ENCODE measurements at regions not wholly inside any gene's neighbourhood (a gene's known extent, or its start where the extent isn't known, plus 50 kb on each side); places are given as distances from the start of the nearest gene placed in this dataset.

DNA sequence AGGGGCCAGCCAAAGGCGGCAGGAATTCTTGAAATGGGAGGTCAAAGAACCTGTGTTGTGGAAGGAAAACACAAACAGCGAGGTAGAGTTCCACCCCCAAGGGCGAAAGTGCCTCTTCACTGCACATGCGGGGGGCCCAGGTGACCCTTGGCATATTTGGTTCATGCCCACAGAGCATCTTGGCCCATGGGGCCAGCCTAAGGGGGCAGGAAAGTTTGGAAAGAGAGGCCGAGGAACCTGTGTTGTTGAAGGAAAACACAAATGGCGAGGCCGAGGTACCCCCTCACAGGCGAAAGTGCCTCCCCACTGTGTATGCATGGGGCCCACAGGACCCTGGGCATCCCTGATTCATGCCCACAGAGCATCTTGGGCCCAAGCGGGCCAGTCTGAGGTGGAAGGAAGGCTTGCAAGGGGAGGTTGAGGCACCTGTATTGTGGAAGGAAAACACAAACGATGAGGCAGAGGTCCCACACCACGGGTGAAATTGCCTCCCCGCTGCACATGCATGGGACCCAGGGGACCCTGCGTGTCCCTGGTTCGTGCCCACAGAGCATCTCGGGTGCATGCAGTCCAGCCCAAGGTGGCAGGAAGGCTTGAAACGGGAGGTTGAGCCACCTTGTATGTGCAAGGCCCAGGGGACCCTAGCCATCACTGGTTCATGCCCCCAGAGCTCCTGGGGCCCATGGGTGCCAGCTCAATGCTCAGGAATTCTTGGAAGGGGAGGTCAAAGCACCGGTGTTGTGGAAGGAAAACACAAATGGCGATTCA lies 384.1 kb downstream of the ALG10 start:
- TF ChIP-seq ZNF274 (IDR thresholded peaks at IDR 0.05; ENCODE audit: low read depth, low read length), result no peak
- no peak for TF ChIP-seq YY1 (IDR thresholded peaks at IDR 0.05; ENCODE audit: insufficient read depth, insufficient read length)
- TF ChIP-seq SUZ12 (IDR thresholded peaks at IDR 0.05; ENCODE audit: extremely low read depth, insufficient read depth, insufficient read length), result no peak
